Epithelial cell of proximal tubule (primary cell): ENCODE measurements at regions not wholly inside any gene's neighbourhood (a gene's known extent, or its start where the extent isn't known, plus 50 kb on each side); places are given as distances from the start of the nearest gene placed in this dataset.
"Not testable (repeated sequence)": the region's sequence is repeated elsewhere in the genome, so short reads cannot be mapped to it uniquely, and the experiment has no call there.

Source experiments
- DNase-seq: peaks from one replicate; pipeline ENCODE4 v3.0.0-alpha.2; 2011; ENCODE audit warnings: low read depth
- H3K4me3 ChIP-seq: 2 replicates; pipeline ENCODE4 v1.5.1; 2011; ENCODE audit warnings: low read depth, mild to moderate bottlenecking, low read length
- CTCF ChIP-seq: conservative IDR thresholded peaks from 2 replicates; pipeline ENCODE4 v1.5.1; 2012; ENCODE audit warnings: low read depth, mild to moderate bottlenecking, low read length

GRCh38 chr18:9048808-9049494 is 53.5 kb upstream of the NDUFV2 start:
- DNase-seq = no peak
- TF ChIP-seq CTCF = no peak
- no peak overlapping the region for H3K4me3 ChIP-seq

GRCh38 chr18:9049495-9049809 is 53.0 kb upstream of the NDUFV2 start:
- no peak for DNase-seq
- TF ChIP-seq CTCF = no peak
- no peak overlapping the region for H3K4me3 ChIP-seq

- DNase-seq = not testable (repeated sequence)
Measured at GRCh38 chr18:9050628-9051284, 51.7 kb upstream of the NDUFV2 start.

More at GRCh38 chr18:9050628-9051284, 51.7 kb upstream of the NDUFV2 start:
- H3K4me3 ChIP-seq = not testable (repeated sequence)
